ENCODE measurements at regions not wholly inside any gene's neighbourhood (a gene's known extent, or its start where the extent isn't known, plus 50 kb on each side); places are given as distances from the start of the nearest gene placed in this dataset.

GRCh38 chr4:114389070-114389685 is 209.4 kb upstream of the UGT8 start:
- H3K27me3 ChIP-seq (ENCODE audit: insufficient read depth, low read depth, severe bottlenecking) = no peaks in the 10 kb centered on the region
- no peak overlapping the region for H3K27ac ChIP-seq
- no peak overlapping the region for H3K4me3 ChIP-seq (ENCODE audit: low read depth, low read length)
- no peaks in the 10 kb centered on the region for H3K36me3 ChIP-seq
- TF ChIP-seq CTCF (IDR thresholded peaks at IDR 0.05; ENCODE audit: low read depth, low read length) = no peak
- no peak for DNase-seq
- H3K9me3 ChIP-seq (ENCODE audit: severe bottlenecking) = no peaks in the 10 kb centered on the region

GRCh38 chr4:114393295-114394038 is 205.1 kb upstream of the UGT8 start:
- H3K27me3 ChIP-seq (ENCODE audit: insufficient read depth, low read depth, severe bottlenecking) = no peaks in the 10 kb centered on the region

GRCh38 chr4:114396808-114397207 is 201.8 kb upstream of the UGT8 start:
- H3K27ac ChIP-seq = no peak overlapping the region
- no peak for DNase-seq
- H3K27me3 ChIP-seq (ENCODE audit: insufficient read depth, low read depth, severe bottlenecking) = no peaks in the 10 kb centered on the region
- H3K9me3 ChIP-seq (ENCODE audit: severe bottlenecking) = no peaks in the 10 kb centered on the region
- no peak for TF ChIP-seq CTCF (IDR thresholded peaks at IDR 0.05; ENCODE audit: low read depth, low read length)
- H3K36me3 ChIP-seq = no peaks in the 10 kb centered on the region
- H3K4me3 ChIP-seq (ENCODE audit: low read depth, low read length) = no peak overlapping the region

More at GRCh38 chr4:114393295-114394038, 205.1 kb upstream of the UGT8 start:
- no peak for DNase-seq
- no peak overlapping the region for H3K4me3 ChIP-seq (ENCODE audit: low read depth, low read length)
- H3K27ac ChIP-seq = no peak overlapping the region
- no peaks in the 10 kb centered on the region for H3K9me3 ChIP-seq (ENCODE audit: severe bottlenecking)
- no peaks in the 10 kb centered on the region for H3K36me3 ChIP-seq
- TF ChIP-seq CTCF (IDR thresholded peaks at IDR 0.05; ENCODE audit: low read depth, low read length) = no peak

GRCh38 chr4:114398410-114398809 is 200.2 kb upstream of the UGT8 start:
- DNase-seq = no peak
- TF ChIP-seq CTCF (IDR thresholded peaks at IDR 0.05; ENCODE audit: low read depth, low read length) = no peak
- Histone ChIP-seq H3K27me3 (ENCODE audit: insufficient read depth, low read depth, severe bottlenecking) (no peaks in the 10 kb centered on the region), H3K4me3 (ENCODE audit: low read depth, low read length) (no peak overlapping the region), H3K27ac (no peak overlapping the region), H3K9me3 (ENCODE audit: severe bottlenecking) (no peaks in the 10 kb centered on the region), H3K36me3 (no peaks in the 10 kb centered on the region)

- H3K9me3 ChIP-seq (ENCODE audit: severe bottlenecking) = no peaks in the 10 kb centered on the region
- no peaks in the 10 kb centered on the region for H3K36me3 ChIP-seq
- H3K27ac ChIP-seq = no peak overlapping the region
- H3K27me3 ChIP-seq (ENCODE audit: insufficient read depth, low read depth, severe bottlenecking) = no peaks in the 10 kb centered on the region
- no peak for DNase-seq
- H3K4me3 ChIP-seq (ENCODE audit: low read depth, low read length) = no peak overlapping the region
- TF ChIP-seq CTCF (IDR thresholded peaks at IDR 0.05; ENCODE audit: low read depth, low read length) = no peak
These were observed 199.5 kb upstream of the UGT8 start for GRCh38 chr4:114399105-114399504.

Data from WERI-Rb-1 (cell line).